ENCODE measurements at regions not wholly inside any gene's neighbourhood (a gene's known extent, or its start where the extent isn't known, plus 50 kb on each side); places are given as distances from the start of the nearest gene placed in this dataset.

GRCh38 chr4:33171873-33172525 lies 2451.8 kb downstream of the PCDH7 start:
- DNase-seq (ENCODE audit: low spot score): no peak

DNA sequence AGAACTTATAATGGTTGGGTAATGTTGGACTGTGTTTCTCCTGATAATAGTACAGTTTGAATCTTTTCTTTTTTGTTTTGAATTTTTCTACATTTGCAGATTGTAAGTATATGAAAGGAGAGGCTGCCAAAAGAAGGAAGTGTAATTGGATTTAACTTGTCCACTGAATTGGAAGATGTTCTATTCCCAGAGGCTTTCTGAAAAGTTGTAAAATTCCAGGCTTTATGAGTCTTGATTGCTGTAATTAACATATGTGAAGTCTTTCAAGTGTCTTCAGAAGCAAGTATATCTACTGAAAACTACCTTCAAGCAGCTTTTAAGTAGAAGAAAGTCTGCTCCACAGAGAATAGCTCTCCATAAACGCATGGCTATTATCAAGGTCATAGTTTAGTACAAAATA lies 2456.4 kb downstream of the PCDH7 start:
- DNase-seq (ENCODE audit: low spot score): no peak

DNA sequence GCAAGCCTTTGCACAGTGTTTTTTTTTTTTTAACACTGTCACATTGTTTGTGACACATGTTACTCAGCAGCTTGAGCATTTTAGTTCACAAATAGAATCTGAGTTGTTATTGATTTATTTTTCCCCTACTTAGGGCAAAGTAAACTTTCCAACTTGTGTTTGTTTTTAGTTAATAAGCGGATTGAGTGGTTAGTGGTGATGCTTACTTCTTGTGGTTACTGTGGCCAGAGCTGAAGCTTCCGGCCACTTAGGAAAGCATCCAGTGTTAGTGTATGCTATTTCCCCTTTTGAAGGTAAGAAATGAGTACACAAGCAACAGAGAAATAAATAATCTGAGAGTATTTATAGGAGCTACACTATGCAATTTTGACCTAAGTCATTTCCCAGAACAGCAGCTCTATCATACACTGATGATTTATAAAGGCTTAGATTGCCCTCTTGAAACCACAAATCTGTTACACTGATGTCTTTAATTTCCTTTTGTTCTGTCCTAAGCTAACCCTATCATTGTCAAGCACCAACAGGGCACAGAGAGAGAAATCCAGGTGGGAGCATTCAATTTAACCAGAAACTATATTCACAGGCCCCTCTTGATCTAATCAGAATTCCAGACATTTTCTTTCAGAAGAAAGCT lies 2464.6 kb downstream of the PCDH7 start:
- no peak for DNase-seq (ENCODE audit: low spot score)

DNA sequence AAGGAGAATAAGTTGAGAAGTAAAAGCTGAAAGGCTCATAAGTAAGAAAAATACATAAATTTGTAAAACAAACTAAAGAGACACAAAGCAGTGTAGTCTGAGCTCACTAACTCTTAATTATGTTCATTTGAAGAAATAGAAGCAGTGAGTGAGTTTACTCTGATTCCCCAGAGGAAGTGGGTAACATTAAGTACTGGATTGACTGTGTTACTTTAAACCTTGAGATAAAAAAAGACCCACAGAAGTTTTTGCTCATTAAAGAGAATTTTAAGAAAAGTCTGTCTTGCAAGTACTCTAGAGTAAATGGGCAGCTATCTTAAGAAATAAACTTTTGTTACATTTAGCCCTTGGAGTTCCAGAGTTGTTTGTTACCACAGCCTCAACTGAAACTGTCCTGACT lies 2466.9 kb downstream of the PCDH7 start:
- DNase-seq (ENCODE audit: low spot score): no peak

DNA sequence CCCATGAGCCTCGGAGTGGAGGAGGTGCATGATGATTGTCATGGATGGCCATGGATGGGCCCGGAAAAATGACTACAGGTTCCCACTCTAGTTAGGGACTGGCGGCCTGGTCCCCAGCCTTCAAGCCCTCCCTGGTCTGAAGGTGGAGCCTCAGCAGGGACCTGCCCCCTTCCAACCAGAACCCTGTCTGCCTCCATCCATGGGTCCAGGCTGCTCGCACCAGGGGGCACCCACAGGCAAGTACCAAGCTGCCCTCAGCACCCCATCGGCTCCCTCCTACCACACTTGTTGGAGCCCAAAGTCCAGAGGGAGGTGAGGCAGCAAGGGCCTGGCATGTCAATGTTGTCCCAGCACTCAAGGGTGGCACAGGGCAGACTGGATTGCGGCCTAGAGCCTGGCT lies 2468.6 kb downstream of the PCDH7 start:
- DNase-seq (ENCODE audit: low spot score): no peak

- no peak for DNase-seq (ENCODE audit: low spot score)
These were observed 2469.0 kb downstream of the PCDH7 start for GRCh38 chr4:33189169-33189568.

GRCh38 chr4:33193109-33193508 lies 2472.9 kb downstream of the PCDH7 start:
- no peak for DNase-seq (ENCODE audit: low spot score)

DNA sequence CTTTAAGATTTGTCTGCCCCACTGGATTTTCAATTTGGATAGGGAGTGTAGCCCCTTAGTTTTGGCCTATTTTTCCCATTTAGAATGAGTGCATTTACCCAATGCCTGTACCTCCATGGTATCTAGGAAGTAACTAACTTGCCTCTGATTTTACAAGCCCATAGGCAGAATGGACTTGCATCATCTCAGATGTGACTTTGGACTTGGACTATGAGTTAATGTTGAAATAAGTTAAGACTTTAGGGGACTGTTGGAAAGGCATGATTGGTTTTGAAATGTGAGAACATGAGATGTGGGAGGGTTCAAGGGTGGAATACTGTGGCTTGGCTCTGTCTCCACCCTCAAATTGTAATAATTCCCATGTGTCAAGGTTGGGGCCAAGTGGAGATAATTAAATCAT lies 2480.2 kb downstream of the PCDH7 start:
- DNase-seq (ENCODE audit: low spot score): no peak

GRCh38 chr4:33218238-33218637 lies 2498.1 kb downstream of the PCDH7 start:
- DNase-seq (ENCODE audit: low spot score): no peak

- DNase-seq (ENCODE audit: low spot score): no peak
These were observed 2506.0 kb downstream of the PCDH7 start for GRCh38 chr4:33226133-33226532.

GRCh38 chr4:33226783-33227182 lies 2506.6 kb downstream of the PCDH7 start:
- DNase-seq (ENCODE audit: low spot score): no peak

GRCh38 chr4:33255094-33255493 lies 2534.9 kb downstream of the PCDH7 start:
- DNase-seq (ENCODE audit: low spot score): no peak

GRCh38 chr4:33255507-33255906 lies 2535.3 kb downstream of the PCDH7 start:
- no peak for DNase-seq (ENCODE audit: low spot score)

DNA sequence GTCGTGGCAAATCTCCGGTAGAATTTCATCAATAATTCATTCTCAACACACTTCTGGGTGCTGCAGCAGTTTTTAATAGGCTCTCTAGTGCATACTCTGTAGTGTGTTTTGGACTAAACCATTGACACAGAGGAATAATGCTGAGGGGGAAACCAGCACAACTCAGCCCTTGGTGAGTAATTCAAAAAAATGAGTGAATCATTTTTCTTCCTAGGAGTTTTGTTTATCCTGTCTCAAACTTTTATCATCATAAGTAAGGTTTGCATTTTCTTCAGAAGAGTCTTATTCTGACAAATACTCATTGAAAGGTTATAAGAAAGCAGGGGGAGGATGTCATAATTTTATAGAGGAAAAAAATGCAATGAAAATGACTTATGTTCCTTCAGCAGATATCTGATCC lies 2542.7 kb downstream of the PCDH7 start:
- no peak for DNase-seq (ENCODE audit: low spot score)

GRCh38 chr4:33268776-33269175 lies 2548.6 kb downstream of the PCDH7 start:
- DNase-seq (ENCODE audit: low spot score): no peak

DNA sequence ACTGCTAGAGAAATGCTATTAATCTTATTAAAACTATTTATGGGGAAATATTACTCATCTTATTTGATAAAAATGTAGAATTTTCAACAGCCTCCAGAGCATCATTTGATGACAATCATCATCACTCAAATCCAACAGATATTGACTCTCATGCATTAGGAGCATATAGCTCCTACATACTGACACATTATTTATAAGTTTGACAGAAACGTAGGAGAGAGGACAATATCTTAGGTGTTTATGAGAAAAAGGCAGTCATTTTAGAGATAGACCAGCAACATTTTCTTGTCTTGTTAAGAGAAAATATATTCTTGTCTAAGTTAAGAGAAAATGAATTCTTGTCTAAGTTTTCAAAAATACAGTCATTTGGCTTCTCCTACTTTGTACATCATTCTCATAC lies 2550.2 kb downstream of the PCDH7 start:
- DNase-seq (ENCODE audit: low spot score): no peak

DNA sequence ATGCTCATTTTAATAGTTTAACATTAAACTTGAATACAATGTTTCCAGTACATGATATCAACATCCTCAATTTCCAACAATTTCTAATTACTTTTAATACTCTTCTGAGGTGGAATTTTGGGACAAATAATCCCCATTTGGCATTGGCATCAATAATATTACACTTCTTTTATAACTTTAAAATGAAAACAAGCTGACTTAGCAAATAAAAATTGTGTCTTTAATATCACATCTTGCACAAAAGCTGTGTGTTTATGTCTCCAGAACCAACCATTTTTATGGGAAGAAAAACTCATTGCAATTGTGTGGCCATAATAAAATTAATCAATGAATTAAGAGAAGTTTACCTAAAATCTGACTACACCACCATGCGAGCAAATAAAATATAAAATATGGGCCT lies 2552.6 kb downstream of the PCDH7 start:
- no peak for DNase-seq (ENCODE audit: low spot score)

DNA sequence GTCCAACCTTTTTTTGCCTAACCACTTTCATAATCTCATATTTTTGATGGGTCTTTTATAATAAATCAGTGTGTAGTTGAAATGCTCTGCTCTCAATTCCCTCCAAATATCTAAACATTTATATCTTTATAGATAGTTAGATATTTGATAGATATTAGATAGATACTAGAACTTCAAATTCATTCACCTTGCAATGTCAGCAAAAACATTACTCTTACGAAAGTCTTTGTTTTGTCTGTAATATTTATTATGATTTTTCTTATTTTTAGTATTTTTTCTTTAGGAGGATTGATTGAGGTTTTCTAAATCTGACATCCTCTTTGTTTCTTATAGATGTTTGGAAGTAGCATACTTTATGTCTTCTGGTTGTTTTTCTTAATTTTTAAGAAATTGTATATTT lies 2563.6 kb downstream of the PCDH7 start:
- no peak for DNase-seq (ENCODE audit: low spot score)

GRCh38 chr4:33296876-33297455 lies 2576.8 kb downstream of the PCDH7 start:
- no peak for DNase-seq (ENCODE audit: low spot score)

DNA sequence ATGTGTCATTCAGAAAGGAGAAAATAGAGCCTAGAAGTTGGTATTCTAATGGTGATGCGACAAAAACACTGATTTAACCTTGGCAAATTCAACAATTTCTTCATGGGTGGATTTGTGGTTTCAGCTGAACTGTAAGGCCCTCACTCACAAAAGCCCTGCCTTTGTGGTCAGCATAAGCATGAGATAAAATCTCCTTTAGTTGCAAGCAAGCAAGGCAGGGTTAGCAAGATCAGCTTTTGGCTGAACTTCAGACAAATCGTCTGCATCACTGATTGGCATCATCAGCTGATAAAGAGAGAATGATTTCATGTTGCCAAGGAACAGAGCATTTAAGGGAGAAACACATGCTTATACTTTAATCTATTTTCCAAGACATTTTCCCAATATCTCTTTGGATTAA lies 2582.2 kb downstream of the PCDH7 start:
- DNase-seq (ENCODE audit: low spot score): no peak

- DNase-seq (ENCODE audit: low spot score): no peak
These were observed 2586.0 kb downstream of the PCDH7 start for GRCh38 chr4:33306131-33306530.

- no peak for DNase-seq (ENCODE audit: low spot score)
These were observed 2595.9 kb downstream of the PCDH7 start for GRCh38 chr4:33316033-33316432.

- DNase-seq (ENCODE audit: low spot score): no peak
These were observed 2596.4 kb downstream of the PCDH7 start for GRCh38 chr4:33316578-33316977.

DNA sequence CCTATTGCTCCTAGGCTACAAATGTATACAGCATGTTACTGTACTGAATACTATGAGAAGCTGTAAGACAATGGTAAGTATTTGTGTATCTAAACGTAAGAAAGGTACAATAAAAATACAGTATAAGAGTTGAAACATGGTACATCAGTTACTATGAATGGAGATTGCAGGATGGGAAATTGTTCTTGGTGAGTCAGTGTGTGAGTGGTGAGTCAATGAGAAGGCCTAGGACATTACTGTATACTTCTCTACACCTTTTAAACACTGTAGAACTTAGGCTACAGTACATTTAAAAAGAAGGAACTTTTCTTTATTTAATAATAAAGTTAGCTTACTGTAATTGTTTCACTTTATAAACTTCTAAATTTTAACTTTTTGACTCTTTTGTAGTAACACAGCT lies 2603.2 kb downstream of the PCDH7 start:
- no peak for DNase-seq (ENCODE audit: low spot score)
